H1 (cell line): ENCODE measurements at regions not wholly inside any gene's neighbourhood (a gene's known extent, or its start where the extent isn't known, plus 50 kb on each side); places are given as distances from the start of the nearest gene placed in this dataset.
"Not testable (repeated sequence)": the region's sequence is repeated elsewhere in the genome, so short reads cannot be mapped to it uniquely, and the experiment has no call there.

Experiments used
- CTCF ChIP-seq, 3 experiments: IDR thresholded peaks; 1 replicate in 2 of 3; 2 replicates in 1 of 3; pipeline versions ENCODE4 v1.5.1 to v1.6.1; 2011; ENCODE audit warnings: low read length in 3 of 3, mild to moderate bottlenecking in 3 of 3, inconsistent platforms in 2 of 3, low read depth in 1 of 3, moderate library complexity in 1 of 3; ENCODE audit not compliant: insufficient read depth in 1 of 3; ENCODE audit errors: control extremely low read depth in 1 of 3
- GABPA ChIP-seq: IDR thresholded peaks from 2 replicates; pipeline ENCODE4 v1.6.1; 2011; ENCODE audit warnings: mild to moderate bottlenecking, low read length, moderate library complexity, borderline replicate concordance; ENCODE audit not compliant: insufficient read depth
- MAFK ChIP-seq: IDR thresholded peaks from 2 replicates; pipeline ENCODE4 v1.6.1; 2012; ENCODE audit warnings: low read depth, mild to moderate bottlenecking, improper control_type of control experiment, low read length
- NANOG ChIP-seq: IDR thresholded peaks from 2 replicates; pipeline ENCODE4 v1.6.1; 2011; ENCODE audit warnings: low read length, low read depth, mild to moderate bottlenecking, inconsistent platforms; ENCODE audit not compliant: insufficient read depth, poor library complexity, severe bottlenecking
- RBBP5 ChIP-seq: IDR thresholded peaks from 2 replicates; pipeline ENCODE4 v1.7.1; 2012; ENCODE audit warnings: low read depth, mild to moderate bottlenecking, inconsistent platforms, low read length, moderate library complexity, borderline replicate concordance
- TAF7 ChIP-seq: optimal IDR thresholded peaks from 2 replicates; pipeline ENCODE3; 2011; ENCODE audit warnings: low read depth, mild to moderate bottlenecking, inconsistent platforms, low read length, moderate library complexity, borderline replicate concordance

DNA sequence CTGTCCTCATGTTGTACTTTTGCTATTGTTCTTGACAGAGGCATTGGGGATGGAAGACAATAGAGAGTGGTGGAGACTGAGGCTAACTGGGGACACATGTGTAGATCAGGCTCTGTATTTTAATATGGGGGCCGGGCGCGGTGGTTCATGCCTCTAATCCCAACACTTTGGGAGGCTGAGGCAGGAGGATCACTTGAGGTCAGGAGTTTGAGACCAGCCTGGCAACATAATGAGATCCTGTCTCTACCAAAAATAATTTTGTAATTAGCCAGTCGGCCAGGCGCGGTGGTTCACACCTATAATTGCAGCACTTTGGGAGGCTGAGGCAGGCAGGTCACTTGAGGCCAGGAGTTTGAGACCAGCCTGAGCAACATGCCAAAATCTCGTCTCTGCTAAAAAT lies 72.5 kb upstream of the FOXK1 start:
- TF ChIP-seq MAFK; CTCF (IDR thresholded peaks at IDR 0.05; ENCODE audit: control extremely low read depth in 1 of 3, insufficient read depth in 1 of 3, low read depth in 1 of 3, low read length in 3 of 3); TAF7; RBBP5; GABPA; NANOG: not testable (repeated sequence)
